NCI-H2227 (cell line): ENCODE measurements at regions not wholly inside any gene's neighbourhood (a gene's known extent, or its start where the extent isn't known, plus 50 kb on each side); places are given as distances from the start of the nearest gene placed in this dataset.
"Not testable (repeated sequence)": the region's sequence is repeated elsewhere in the genome, so short reads cannot be mapped to it uniquely, and the experiment has no call there.

Experiments used
- DNase-seq: peaks from one replicate; lab custom pipeline; 2025; ENCODE audit not compliant: unreplicated experiment; lab: John Stamatoyannopoulos, UW

DNA sequence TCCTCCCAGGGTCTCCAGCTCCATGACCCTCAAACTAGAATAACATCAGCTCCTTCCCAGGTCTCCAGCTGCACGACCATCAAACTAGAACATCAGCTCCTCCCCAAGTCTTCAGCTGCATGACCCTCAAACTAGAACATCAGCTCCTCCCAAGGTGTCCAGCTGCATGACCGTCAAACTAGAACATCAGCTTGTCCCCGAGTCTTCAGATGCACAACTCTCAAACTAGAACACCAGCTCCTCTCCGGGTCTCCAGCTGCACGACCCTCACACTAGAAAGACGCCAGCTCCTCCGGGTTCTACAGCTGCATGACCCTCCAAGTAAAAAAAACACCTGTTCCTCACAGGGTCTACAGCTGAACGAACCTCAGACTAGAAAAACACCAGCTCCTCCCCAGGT lies 312.9 kb upstream of the TFPI start:
- DNase-seq, result no peak

DNA sequence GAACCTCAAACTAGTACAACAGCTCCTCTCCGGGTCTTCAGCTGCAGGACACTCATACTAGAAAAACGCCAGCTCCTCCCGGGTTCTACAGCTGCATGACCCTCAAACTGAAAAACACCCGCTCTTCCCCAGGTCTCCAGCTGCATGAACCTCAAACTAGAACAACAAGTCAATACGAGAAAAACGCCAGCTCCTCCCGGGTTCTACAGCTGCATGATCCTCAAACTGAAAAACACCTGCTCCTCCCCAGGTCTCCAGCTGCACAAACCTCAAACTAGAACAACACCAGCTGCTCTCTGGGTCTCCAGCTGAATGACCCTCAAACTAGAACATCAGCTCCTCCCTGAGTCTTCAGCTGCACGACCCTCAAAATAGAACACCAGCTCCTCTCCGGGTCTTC lies 315.0 kb upstream of the TFPI start:
- no peak for DNase-seq

DNA sequence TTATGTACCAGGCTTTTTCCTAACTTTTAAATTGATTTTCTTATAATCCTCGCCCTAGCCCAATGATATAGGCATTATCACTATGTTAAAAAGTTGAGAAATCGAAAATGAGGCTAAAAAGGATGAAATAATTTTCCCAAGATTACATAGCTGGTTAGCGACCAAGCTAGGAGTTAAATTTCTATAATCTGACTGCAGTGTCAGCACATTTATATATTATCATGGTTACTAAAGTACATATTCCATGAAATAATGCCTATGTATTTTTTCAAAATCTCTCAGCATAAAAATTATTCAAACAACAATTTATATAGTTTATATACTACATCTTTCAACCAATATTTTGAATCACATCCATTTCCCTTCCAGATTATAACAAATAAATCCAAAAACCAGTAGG lies 317.3 kb upstream of the TFPI start:
- no peak for DNase-seq

DNA sequence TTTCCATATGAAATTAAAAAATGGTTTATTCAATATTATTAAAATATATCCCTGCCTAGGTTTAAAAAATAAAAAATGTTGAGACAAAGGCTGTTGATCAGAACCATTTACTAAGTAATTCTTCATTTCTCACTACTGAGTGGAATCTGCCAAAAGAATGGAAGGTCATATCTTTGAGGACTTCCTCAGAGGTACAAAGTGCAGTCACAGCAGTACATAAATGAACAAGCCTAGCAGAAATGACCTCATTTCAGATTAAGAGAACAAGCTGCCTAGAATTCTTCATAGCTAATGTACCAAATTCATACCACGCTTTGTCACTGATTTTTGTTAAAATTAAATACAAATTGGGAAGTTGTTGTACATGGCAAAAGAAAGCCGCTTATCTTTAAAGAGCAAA lies 318.9 kb upstream of the TFPI start:
- no peak for DNase-seq

DNA sequence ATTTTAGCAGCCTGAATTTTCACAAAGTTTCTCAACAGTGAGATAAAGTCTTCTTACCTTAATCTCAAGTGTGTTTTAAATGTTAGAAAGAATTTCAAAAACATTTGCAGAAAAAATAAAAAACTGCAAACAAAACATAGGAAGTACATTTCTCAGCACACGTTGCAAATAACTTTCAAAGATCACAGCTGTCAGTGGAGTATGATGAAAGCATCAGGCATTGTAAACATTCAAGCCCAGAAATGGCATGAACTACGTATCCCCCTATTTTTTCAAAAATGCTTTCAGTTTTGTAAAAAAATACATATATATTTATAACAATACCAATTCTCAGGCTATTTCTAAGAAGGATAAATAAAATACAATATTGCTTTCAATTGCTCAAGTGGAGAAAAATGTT lies 320.6 kb upstream of the TFPI start:
- no peak for DNase-seq

DNA sequence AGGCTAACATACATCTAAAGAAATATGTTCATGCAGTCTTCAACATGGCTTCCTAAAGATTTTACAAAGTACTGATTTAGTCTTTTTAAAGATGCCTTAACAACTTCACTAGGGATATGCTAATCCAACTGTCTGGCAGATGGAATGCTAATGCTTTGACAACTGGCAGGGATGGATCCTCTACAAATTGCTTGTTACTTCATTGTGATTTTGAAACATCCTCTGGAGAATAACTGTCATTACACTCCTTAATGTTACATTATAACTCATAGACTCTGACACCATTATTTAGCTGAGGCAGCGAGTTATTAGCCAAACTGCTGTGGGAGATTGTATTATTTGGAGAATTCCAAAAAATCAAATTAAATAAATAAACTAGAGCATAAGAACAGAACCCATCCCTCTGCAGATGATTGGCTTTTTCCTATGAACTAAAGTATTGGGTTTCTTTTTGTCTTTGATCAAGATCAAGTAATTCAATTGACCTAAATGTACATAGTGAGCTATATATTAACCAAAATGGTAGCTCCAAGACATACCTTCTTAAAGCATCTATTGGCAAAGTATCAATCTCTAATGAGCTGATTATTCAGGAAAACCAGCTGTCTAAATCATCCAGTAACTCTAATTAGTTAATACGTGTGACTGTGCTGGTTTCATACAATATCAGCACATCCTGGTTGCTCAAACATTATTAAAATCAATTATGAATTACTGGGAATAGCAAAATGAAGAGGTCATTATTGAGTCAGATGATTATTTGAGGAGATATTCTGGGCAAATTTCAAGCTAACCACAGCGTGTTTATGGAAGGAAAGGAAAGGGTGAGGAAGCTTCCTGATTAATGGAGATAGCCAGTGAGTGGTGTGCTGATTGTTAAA lies 321.3 kb upstream of the TFPI start:
- DNase-seq, result no peak

DNA sequence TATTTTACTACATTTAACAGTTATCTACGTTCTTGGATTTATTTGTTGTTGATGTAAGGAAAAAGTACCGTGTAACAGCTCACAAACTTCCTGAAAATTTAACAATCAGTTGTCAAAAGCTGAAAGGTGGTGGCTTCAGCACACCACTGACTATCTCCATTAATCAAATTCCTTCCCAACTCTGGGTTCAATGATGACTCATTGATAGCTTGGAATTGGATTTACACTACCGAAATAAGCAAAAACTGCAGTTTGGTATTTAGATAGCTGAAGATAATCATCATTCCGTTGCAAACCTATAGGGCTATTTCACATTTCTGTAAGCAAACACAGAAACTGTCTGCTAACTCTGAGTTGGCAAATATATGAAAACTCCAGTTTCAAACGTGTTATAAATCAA lies 322.3 kb upstream of the TFPI start:
- DNase-seq, result no peak

DNA sequence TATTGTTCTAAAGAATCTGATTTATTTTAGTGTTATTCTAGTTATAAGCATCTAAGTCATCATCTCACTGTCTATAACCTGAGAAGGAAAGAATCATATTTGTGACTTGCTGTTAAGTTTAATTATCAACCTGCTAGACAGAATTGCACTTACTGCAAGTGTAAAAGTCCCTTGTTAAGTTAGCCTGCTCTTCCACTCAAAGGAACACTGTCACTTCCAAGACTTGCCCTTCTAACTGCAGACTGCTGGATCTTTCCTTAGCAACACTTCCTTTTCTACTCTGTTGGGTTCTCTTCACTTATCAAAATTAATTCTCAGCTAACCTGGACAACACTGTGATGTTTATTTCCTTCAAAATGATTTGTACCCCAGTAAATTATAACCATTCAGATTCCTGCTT lies 323.2 kb upstream of the TFPI start:
- DNase-seq, result no peak

DNA sequence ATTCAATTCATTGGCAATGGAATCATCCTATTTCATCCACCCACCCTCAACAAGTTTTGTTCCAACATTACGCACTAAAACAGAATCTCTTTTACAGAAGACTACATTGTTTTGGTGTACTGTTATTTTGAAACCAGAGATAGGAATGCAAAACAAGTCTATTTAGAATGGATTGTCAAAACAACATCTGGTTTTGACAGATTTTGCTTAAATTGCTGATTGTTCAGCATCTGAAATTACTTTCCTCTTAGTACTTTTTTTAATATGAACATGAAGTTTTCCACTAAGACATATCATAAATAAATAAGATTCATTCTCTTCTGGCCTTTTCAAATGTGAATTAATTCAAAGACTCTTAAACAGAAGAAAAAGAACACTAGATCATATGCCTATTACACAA lies 323.9 kb upstream of the TFPI start:
- no peak for DNase-seq

DNA sequence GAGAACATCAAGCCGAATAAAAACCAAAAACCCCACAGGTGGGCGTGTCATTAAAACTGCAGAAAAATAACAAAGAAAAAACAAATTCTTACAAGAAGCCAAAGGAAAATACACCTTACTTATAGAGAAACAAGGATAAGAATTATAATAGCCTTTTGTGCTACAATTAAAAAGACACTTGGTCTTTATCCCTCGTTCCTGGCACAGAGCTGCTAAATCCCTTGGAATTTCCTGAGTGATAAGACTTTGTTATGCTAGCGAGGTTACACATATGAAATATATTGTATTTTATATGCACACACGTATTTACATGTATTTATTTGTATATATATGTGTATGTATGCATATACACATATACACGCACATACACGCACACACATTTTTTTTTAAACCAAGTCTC lies 325.3 kb upstream of the TFPI start:
- DNase-seq, result no peak

DNA sequence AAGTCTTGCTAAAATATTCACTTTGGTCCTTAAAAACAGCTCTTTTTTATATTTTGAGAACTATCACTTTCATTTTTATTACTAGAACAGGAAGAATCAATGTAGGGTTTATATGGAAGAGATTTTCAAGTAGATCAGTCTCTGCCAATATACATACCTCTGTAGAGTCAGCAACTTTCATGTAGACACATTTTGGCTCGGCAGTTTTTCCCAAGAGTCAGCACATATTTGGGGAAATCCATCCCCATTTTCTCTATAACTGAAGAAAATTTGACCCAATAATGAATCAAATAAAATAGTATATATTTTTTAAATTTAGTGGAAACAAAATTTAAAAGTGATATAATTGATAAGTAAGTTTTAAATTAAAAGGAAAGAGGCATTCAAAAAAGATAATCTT lies 329.8 kb upstream of the TFPI start:
- DNase-seq, result no peak

DNA sequence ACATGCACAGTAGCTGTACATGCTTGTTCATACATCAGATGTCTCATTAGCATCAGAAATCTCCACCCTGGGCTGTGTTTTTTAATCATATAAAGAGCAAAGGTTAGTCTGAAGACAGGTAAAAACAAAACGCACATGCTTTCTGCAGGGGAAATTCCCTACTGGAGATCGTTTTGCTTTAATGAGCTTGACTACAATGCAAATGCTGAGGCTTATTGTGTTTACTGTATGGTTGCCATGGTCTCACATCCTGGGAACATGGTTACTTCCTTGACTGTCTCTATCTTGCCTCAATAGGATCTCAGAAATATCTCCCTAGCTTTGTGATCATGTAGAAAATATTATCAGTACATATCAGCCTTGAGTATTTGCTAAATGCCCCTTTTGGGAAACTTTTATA lies 336.5 kb upstream of the TFPI start:
- DNase-seq, result no peak

DNA sequence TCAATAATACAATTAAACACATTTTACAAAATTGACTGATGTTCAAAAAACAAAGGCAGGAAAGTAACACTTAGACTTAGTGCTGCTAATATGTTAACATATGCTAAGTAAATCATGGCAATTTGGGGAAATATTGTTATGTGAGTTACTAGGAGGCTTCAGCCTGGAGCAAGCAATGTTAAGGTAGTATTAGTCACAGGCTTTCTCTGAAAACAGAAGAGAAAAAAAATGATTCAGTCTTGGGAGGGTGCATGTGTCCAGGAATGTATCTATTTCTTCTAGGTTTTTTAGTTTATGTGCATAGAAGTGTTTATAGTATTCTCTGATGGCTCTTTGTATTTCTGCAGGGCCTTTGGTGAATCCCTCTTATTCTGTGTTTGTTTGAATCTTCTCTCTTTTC lies 345.8 kb upstream of the TFPI start:
- no peak for DNase-seq

DNA sequence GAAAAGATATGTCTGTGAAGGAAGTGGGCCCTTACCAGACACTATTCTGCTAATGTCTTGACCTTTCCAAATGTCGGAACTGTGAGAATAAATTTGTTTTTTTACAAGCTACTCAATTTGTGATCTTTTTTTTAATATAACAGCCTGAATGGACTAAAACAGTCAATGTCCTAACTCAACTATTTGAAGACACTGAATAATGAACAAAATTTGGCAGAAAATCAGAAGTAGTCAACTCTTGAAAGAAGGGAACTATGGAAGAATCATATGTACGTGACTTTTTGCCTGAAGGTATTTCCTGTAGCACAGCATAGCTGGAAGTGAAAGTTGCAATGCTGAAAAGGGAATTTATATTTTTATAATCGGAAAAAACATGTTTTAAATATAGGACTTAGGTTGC lies 351.8 kb upstream of the TFPI start:
- DNase-seq, result no peak

DNA sequence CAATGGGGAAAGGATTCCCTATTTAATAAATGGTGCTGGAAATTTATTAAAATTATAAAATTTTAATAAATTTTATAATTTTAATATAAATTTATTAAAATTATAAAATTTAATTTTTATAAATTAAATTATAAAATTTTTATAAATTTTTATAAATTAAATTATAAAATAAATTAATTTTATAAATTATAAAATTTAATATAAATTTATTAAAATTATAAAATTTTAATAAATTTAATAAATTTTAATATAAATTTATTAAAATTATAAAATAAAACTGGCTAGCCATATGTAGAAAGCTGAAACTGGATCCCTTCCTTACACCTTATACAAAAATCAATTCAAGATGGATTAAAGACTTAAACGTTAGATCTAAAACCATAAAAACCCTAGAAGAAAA lies 356.7 kb upstream of the TFPI start:
- not testable (repeated sequence) for DNase-seq

DNA sequence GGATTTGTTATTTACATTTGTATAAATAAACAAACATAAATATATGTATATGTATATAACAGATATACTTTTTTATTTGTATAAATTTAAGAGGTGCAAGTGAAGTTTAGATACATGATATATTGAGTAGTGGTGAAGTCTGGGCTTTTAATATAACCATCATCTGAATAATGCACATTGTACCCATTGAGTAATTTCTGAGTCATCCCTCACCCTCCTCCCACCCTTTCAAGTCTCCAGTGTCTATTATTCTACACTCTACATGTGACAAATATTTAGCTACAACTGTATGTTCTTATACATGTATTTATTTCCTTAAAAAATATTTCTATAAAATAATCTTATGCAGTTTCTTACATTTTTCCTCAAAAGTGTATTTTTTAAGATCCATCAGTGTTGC lies 358.7 kb upstream of the TFPI start:
- no peak for DNase-seq

DNA sequence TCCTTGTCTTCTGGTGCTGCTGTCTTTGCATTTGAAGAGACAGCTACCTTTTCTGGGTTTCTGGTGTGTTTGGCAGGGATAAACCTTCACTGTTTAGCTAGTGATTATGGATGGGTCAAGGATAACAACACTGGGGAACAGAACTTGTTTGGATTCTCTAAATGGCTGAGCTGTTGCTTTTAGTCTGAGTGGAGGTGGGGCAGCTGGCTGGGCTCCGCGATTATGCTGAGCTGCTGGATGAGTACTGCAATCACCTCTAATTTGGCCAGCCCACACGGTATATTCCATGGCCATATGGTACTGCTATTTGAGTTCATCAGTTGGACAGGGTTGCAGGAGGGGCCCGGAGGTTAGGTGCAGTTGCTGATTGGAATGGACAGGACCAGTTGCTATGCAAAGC lies 361.6 kb upstream of the TFPI start:
- no peak for DNase-seq

DNA sequence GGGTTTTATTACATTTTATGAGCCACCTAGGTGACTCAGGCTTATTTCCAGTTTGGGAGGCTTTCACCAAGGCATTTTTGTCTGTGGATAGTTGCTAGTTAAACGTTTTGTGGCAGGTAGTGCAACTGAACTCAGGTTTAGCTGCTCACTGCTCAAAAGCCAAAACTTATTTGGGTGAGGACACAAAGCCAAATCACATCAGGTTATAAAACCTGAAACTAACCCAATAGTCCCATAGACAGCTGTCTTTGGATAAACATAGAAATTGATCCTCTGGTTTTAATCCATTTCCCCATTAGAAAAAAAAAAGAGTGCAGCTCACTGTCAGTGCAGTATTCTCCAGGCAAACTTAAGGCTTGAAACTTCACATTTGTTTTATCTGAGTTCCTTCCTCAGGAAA lies 362.6 kb upstream of the TFPI start:
- no peak for DNase-seq

DNA sequence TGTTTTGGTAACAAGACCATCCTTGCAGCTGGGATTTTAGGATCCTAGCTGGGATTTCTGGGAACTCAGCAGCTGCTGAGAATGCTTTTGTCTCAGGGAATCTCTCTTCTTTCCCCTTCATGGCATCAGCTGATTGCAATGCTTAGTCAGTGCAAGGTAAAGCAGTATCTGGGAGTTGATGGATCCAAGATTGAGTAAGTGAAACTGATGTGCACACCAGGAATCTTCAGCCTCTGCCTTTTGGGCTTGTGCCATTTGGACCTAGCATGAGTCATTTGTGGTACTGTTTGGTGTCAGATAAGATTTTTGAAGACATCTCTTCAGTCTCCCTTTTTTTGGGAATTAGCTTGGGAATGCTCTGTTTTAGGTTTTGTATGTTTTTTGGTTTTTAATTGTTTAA lies 363.3 kb upstream of the TFPI start:
- DNase-seq, result no peak

DNA sequence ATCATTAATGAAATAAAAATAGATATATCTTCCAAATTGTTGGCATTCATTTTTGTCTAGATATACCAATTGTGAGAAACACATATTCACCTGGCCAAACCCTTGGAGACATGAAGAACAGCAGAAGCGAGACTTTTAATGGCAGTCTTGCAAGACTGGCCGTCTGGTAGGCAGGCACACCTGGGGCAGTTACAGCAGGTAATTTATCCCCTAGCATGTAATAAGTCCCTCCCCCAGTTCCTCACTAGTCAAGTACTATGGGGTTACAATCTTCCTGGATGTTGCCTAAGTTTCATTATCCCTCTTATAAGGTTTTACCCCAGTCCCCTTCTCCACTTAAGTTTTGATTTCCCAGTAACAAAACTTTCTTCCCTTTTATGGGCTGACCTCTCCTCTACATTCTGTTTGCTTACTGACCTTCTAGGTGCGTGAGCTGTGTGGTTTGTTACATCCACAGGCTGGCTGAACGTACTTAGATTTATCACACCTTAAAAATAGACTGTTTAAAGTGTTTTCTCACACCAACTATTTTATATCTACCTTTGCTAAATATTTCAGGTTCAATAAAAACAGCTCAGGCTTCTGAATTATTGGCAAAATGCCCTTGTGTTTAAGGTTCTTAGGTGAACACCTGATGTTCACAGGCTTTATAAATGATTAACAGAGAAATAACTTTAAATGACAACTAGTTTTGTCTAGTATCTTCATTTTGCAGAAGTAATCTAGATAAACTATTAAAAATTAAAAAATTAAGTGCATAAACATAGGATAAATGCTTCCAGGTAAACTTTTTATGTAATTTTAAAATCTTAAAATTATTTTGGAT lies 365.0 kb upstream of the TFPI start:
- no peak for DNase-seq

DNA sequence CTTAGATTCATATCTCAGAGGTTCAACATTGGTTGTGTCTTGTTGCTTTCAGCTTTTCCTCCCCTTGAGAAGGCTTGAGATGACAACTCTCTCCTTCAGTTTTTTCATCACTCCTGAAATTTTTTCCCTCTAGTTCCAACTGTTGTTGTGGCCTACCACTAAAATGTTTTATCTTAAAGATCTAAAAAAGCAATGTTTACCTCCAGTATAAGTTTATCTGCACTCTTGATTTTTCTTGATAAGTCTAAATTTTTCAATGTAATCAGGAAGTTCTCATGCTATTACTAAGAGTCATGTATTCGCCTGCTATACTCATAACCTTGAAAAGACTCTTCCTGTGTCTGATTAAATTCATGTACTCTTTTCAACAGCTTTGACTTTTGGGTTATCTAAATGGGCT lies 366.3 kb upstream of the TFPI start:
- DNase-seq, result no peak

DNA sequence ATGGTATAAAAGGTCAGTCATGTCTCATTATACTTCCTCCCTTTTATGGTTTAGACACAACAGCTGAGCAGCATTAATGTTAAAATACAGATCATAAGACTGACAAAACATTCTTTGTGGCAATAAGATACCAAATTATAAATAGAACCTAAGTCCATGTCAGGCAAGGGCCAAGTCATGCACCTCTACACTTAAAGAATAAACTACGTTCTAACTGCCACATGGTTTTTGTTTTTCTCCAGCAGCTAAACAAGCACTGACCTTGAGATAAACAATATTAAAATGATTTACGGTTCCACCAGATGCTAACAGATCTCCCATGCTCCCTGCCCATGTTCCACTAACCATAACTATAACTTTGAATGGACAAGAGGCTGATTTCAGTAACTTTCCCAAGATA lies 368.6 kb upstream of the TFPI start:
- DNase-seq, result no peak

DNA sequence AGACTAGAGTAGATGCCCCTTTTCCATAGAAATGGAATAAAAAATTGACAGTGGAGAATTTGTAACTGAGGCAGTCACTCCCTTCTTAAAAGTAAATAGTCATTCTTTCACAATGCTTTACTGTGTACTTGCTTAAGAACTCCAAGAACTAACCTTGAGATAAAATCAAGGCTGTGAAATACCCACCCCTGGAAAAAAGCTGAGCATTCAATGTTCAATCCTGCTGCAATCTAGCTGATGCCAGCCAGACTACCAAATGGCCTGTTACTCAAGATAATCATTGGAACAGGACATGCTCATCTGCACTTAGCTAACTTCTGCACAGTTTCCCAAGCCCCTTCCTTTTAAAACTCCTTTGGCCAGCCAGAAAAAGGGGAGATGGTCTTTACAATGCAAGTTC lies 367.4 kb upstream of the GULP1 start:
- no peak for DNase-seq
